ENCODE measurements at regions not wholly inside any gene's neighbourhood (a gene's known extent, or its start where the extent isn't known, plus 50 kb on each side); places are given as distances from the start of the nearest gene placed in this dataset.
A peak's percentile ranks its signal among the peaks of the same experiment; 100 is the strongest.

- DNase-seq (ENCODE audit: low read depth in 1 of 2, low spot score in 2 of 2) = peak in 1 of 2 experiments; percentile 77
- no peak overlapping the region for H3K14ac ChIP-seq (ENCODE audit: insufficient read length)
- H3K4me3 ChIP-seq (ENCODE audit: extremely low read depth in 1 of 4, insufficient read depth in 2 of 4, low read depth in 3 of 4, low read length in 4 of 4) = no peak overlapping the region
- no peak overlapping the region for H4K8ac ChIP-seq (ENCODE audit: extremely low read depth, insufficient read depth, low read length)
- FAIRE-seq = no peak
- no peak overlapping the region for H3K56ac ChIP-seq (replicated peaks; ENCODE audit: insufficient read length, low read depth, low read length)
- no peak overlapping the region for H3K23ac ChIP-seq (ENCODE audit: insufficient read length)
- no peak overlapping the region for H4K5ac ChIP-seq (ENCODE audit: insufficient read length, low read depth, low read length)
- peak overlapping the region; percentile 48 for H3K18ac ChIP-seq (ENCODE audit: extremely low read depth, low read length)
- ChIA-PET POLR2A (ENCODE audit: partially characterized antibody) (interaction anchor here (0.6 kb wide), 1 partner anchor 19 kb away, joined by 3 read pairs; no protein-coding TSS in a partner anchor), CTCF (ENCODE audit: partially characterized antibody) (interaction anchor here (0.7 to 5.0 kb wide), 9 partner anchors 7 to 742 kb away, joined by 3 to 21 read pairs (median 4); no protein-coding TSS in a partner anchor)
- TF ChIP-seq SAP30 (IDR thresholded peaks at IDR 0.05; ENCODE audit: insufficient read depth, insufficient replicate concordance, low read length) (no peak), KDM1A (IDR thresholded peaks at IDR 0.05; ENCODE audit: borderline replicate concordance, low read length) (peak; percentile 97), NRF1 (IDR thresholded peaks at IDR 0.05; ENCODE audit: low read depth, low read length) (no peak), HDAC2 (IDR thresholded peaks at IDR 0.05; ENCODE audit: borderline replicate concordance in 1 of 2, low read depth in 2 of 2, low read length in 2 of 2) (peak in 1 of 2 experiments; percentile 96; a peak in 1 of 4 replicates), KDM5A (IDR thresholded peaks at IDR 0.05; ENCODE audit: low read length) (no peak), SIX5 (IDR thresholded peaks at IDR 0.05; ENCODE audit: low read depth, low read length) (no peak), POU5F1 (IDR thresholded peaks at IDR 0.05; ENCODE audit: low read depth, low read length) (0 out of 2 replicates have a peak, but pooled peaks have one; percentile 25), CHD1 (IDR thresholded peaks at IDR 0.05; ENCODE audit: low read depth, low read length) (no peak), TEAD4 (IDR thresholded peaks at IDR 0.05; ENCODE audit: low read depth, low read length) (no peak), KDM4A (IDR thresholded peaks at IDR 0.05; ENCODE audit: low read depth, low read length, severe bottlenecking) (no peak), SP1 (IDR thresholded peaks at IDR 0.05; ENCODE audit: low read depth, low read length) (peak; percentile 85), CBX8 (IDR thresholded peaks at IDR 0.05; ENCODE audit: borderline replicate concordance, low read depth, low read length) (no peak)
- peak overlapping the region; percentile 77; the same call in 1 of the 2 replicates for H2BK5ac ChIP-seq (ENCODE audit: low read depth, low read length)
- H2BK15ac ChIP-seq (ENCODE audit: low read length) = peak overlapping the region; percentile 72; the same call in 1 of the 2 replicates
- peak overlapping the region; percentile 75; the same call in 1 of the 2 replicates for H2BK12ac ChIP-seq (ENCODE audit: low read depth, low read length)
- H3K27ac ChIP-seq (ENCODE audit: low read depth, low read length) = no peak overlapping the region
- no peak overlapping the region for H2BK120ac ChIP-seq (replicated peaks; ENCODE audit: low read depth, low read length)
- H2AK5ac ChIP-seq (ENCODE audit: low read depth, low read length) = no peak overlapping the region
- no peaks in the 10 kb centered on the region for H3K9me3 ChIP-seq (ENCODE audit: insufficient read depth in 2 of 2, low read depth in 1 of 2, low read length in 1 of 2)
- H4K91ac ChIP-seq (replicated peaks; ENCODE audit: insufficient read length, low read length) = no peak overlapping the region
- H3K4me1 ChIP-seq (replicated peaks in 1 of 4; ENCODE audit: control insufficient read depth in 3 of 4, insufficient read depth in 4 of 4, low read length in 3 of 4) = peaks cover 12 to 31% (median 23%) of the 10 kb centered on the region in 4 experiments
- H3K23me2 ChIP-seq (ENCODE audit: low read depth, low read length) = no peaks in the 10 kb centered on the region; the same call in 1 of the 2 replicates
- no peaks in the 10 kb centered on the region for H3K79me2 ChIP-seq (ENCODE audit: control insufficient read depth in 1 of 2, insufficient read depth in 2 of 2, low read length in 2 of 2)
- H3K36me3 ChIP-seq (ENCODE audit: control insufficient read depth in 2 of 4, insufficient read depth in 4 of 4, low read length in 3 of 4) = no peaks in the 10 kb centered on the region
- no peak overlapping the region for H3K4ac ChIP-seq (replicated peaks; ENCODE audit: insufficient read length, low read depth, low read length)
- peaks cover 0 to 1% of the 10 kb centered on the region in 2 experiments for H4K20me1 ChIP-seq (replicated peaks in 1 of 2; ENCODE audit: control insufficient read depth in 1 of 2, insufficient read depth in 2 of 2, low read length in 2 of 2)
- H2BK20ac ChIP-seq (ENCODE audit: low read length) = peak overlapping the region; percentile 90; the same call in 1 of the 2 replicates
- no peaks in the 10 kb centered on the region for H3K79me1 ChIP-seq (ENCODE audit: low read depth, low read length)
- H3K27me3 ChIP-seq (replicated peaks in 1 of 4; ENCODE audit: control insufficient read depth in 3 of 4, extremely low read depth in 1 of 4, insufficient read depth in 3 of 4, low read length in 3 of 4) = no peaks in the 10 kb centered on the region; a peak in 1 of 7 replicates
- WGBS, 2 experiments (ENCODE audit: extremely low coverage in 1 of 2, insufficient coverage in 1 of 2, insufficient read length in 1 of 2, insufficient replicate concordance in 2 of 2, low coverage in 1 of 2, low lambda C conversion rate in 2 of 2, missing lambda C conversion rate in 1 of 2) = 79% methylated on average over 12 of the region's 12 CpGs; no CpG with 5 or more reads in 1 of the 2 experiments
- H3K4me2 ChIP-seq (ENCODE audit: insufficient read depth in 1 of 2, low read depth in 2 of 2, low read length in 2 of 2) = no peak overlapping the region
- no peak overlapping the region for H2AFZ ChIP-seq (ENCODE audit: low read length)
- H3K9ac ChIP-seq (replicated peaks in 1 of 4; ENCODE audit: extremely low read depth in 1 of 4, low read depth in 3 of 4, low read length in 3 of 4) = no peak overlapping the region
Measured at GRCh38 chr1:36582066-36582755, 99.5 kb upstream of the CSF3R start.

Measured in H1 (cell line).